Ascending aorta (tissue), 2 donors: ENCODE measurements at regions not wholly inside any gene's neighbourhood (a gene's known extent, or its start where the extent isn't known, plus 50 kb on each side); places are given as distances from the start of the nearest gene placed in this dataset.
A peak's percentile ranks its signal among the peaks of the same experiment; 100 is the strongest.

Source experiments
- DNase-seq, 2 donors: peaks; one replicate each; pipeline ENCODE4 v3.0.0-alpha.2; 2019; ENCODE audit warnings: low spot score in 2 of 2
- H3K27ac ChIP-seq, 2 donors: fragments of 200-600 bp; sonication (generic); one replicate each; pipeline ENCODE4 v1.5.1; 2016 to 2017; ENCODE audit warnings: mild to moderate bottlenecking in 1 of 2
- H3K27me3 ChIP-seq: fragments of 200-600 bp; sonication (generic); one replicate; pipeline ENCODE4 v1.5.1; 2017
- H3K36me3 ChIP-seq, 2 donors: fragments of 200-600 bp; sonication (generic); one replicate each; pipeline ENCODE4 v1.5.1; 2016
- H3K4me1 ChIP-seq, 2 donors: fragments of 200-600 bp; sonication (generic); one replicate each; pipeline ENCODE4 v1.5.1; 2016 to 2017; ENCODE audit warnings: mild to moderate bottlenecking in 1 of 2
- H3K4me3 ChIP-seq, 2 donors: fragments of 200-600 bp; sonication (generic); one replicate each; pipeline ENCODE4 v1.5.1; 2016 to 2017; ENCODE audit warnings: mild to moderate bottlenecking in 1 of 2
- H3K9me3 ChIP-seq, 2 donors: fragments of 200-600 bp; sonication (generic); one replicate each; pipeline ENCODE4 v1.5.1; 2016
- intact Hi-C: fragments of 100-400 bp; cut with DNase I; formaldehyde crosslinking; loops from one replicate; pipeline ENCODE4 v1.15.1; 2023
- TF ChIP-seq, protein P1 (sequence below), 3 experiments: fragments of 200-600 bp in 2 of 3; fragments of 450-650 bp in 1 of 3; sonication (generic) in 2 of 3; IDR thresholded peaks; one replicate each; pipeline ENCODE4 v1.5.1; 2016 to 2019; ENCODE audit warnings: antibody characterized with exemption in 3 of 3, mild to moderate bottlenecking in 1 of 3, moderate library complexity in 1 of 3

DNA sequence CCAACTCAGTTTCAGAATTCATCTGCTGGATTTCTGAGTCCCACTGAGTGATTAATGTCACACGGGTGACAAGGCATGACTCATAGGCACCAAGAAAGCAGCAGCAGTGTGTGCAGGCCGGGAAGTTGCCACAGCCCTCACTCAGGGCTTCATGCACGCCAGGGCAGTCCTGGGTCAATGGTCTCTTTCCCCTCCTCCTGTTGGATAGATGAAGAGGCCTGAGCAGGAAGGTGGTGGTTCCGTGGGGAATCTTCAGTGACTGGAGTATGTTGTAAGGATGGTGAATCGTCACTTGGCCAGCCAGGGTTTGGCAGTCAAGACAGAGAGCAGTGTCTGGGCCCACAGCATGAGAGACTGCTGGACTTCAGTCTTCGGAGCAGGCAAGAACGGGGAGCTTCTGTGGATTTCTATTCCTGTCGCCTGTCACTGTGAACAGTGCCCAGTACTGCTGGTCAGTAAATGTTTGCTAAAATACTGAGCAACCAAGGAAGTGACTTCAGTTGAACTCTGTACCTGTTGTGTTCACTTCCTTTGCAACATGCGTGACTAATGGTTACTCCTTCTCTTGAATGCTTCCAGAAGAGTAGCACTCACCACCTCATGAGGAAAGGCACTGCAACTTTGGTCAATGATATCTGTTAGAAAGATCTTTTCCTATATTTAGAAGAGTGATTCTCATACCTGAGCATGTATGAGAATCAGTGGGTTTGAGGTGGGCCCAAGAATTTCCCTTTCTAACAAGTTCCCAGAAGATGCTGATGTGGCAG, 62.0 kb upstream of the CD93 start:
- intact Hi-C loops: loop anchor here (5.0 to 10.0 kb wide), 2 partner anchors 214 to 277 kb away; partner anchors contain the start of genes GZF1 and NAPB
- Histone ChIP-seq H3K27ac (peak overlapping the region; percentile 93 to 96), H3K9me3 (no peaks in the 10 kb centered on the region), H3K27me3 (no peaks in the 10 kb centered on the region), H3K4me1 (peaks cover 30 to 87% of the 10 kb centered on the region in 2 donors), H3K4me3 (no peak overlapping the region), H3K36me3 (no peaks in the 10 kb centered on the region)
- peak; percentile 79 to 95 for DNase-seq
- TF ChIP-seq, protein P1, sequence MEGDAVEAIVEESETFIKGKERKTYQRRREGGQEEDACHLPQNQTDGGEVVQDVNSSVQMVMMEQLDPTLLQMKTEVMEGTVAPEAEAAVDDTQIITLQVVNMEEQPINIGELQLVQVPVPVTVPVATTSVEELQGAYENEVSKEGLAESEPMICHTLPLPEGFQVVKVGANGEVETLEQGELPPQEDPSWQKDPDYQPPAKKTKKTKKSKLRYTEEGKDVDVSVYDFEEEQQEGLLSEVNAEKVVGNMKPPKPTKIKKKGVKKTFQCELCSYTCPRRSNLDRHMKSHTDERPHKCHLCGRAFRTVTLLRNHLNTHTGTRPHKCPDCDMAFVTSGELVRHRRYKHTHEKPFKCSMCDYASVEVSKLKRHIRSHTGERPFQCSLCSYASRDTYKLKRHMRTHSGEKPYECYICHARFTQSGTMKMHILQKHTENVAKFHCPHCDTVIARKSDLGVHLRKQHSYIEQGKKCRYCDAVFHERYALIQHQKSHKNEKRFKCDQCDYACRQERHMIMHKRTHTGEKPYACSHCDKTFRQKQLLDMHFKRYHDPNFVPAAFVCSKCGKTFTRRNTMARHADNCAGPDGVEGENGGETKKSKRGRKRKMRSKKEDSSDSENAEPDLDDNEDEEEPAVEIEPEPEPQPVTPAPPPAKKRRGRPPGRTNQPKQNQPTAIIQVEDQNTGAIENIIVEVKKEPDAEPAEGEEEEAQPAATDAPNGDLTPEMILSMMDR (IDR thresholded peaks at IDR 0.05): no peak

DNA sequence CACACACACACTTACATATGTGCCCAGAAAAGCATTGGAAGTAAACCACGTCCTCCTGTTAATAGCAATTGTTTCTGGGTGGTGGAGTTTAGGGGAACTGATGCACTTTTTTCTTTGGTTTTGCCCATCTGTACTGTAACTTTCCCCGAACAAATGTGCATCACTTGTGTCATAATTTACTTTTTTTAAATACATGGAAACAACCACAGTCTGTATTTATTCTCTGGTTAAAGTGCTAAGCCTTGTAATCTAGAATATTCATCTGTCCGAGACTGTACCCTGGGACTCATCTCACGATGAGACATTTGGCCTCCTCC, 61.5 kb upstream of the CD93 start:
- no peak for DNase-seq
- peaks cover 28 to 85% of the 10 kb centered on the region in 2 donors for H3K4me1 ChIP-seq
- intact Hi-C loops: loop anchor here (5.0 to 10.0 kb wide), 2 partner anchors 215 to 277 kb away; partner anchors contain the start of genes GZF1 and NAPB
- no peaks in the 10 kb centered on the region for H3K27me3 ChIP-seq
- no peak overlapping the region for H3K4me3 ChIP-seq
- H3K9me3 ChIP-seq: no peaks in the 10 kb centered on the region
- TF ChIP-seq, protein P1 (IDR thresholded peaks at IDR 0.05): no peak
- peak overlapping the region; percentile 93 to 96 for H3K27ac ChIP-seq
- H3K36me3 ChIP-seq: no peaks in the 10 kb centered on the region

GRCh38 chr20:23146857-23147637, 60.9 kb upstream of the CD93 start:
- Histone ChIP-seq H3K27ac (peak overlapping the region; percentile 93 to 96), H3K4me1 (peaks cover 29 to 87% of the 10 kb centered on the region in 2 donors)

GRCh38 chr20:23146181-23146580, 60.1 kb upstream of the CD93 start:
- Histone ChIP-seq H3K9me3 (no peaks in the 10 kb centered on the region), H3K36me3 (no peaks in the 10 kb centered on the region), H3K27ac (peak overlapping the region; percentile 93 to 96), H3K27me3 (no peaks in the 10 kb centered on the region), H3K4me1 (peaks cover 24 to 80% of the 10 kb centered on the region in 2 donors), H3K4me3 (no peak overlapping the region)
- DNase-seq: peak in 1 of 2 donors; percentile 58
- TF ChIP-seq, protein P1 (IDR thresholded peaks at IDR 0.05): no peak
- intact Hi-C loops: loop anchor here (5.0 to 10.0 kb wide), 2 partner anchors 216 to 279 kb away; partner anchors contain the start of genes GZF1 and NAPB

More at GRCh38 chr20:23146857-23147637, 60.9 kb upstream of the CD93 start:
- TF ChIP-seq, protein P1 (IDR thresholded peaks at IDR 0.05): peak in 1 of 3 experiments; percentile 2
- no peak overlapping the region for H3K4me3 ChIP-seq
- DNase-seq: peak in 1 of 2 donors; percentile 59
- intact Hi-C loops: loop anchor here (5.0 to 10.0 kb wide), 2 partner anchors 215 to 278 kb away; partner anchors contain the start of genes GZF1 and NAPB
- H3K9me3 ChIP-seq: no peaks in the 10 kb centered on the region
- no peaks in the 10 kb centered on the region for H3K36me3 ChIP-seq
- no peaks in the 10 kb centered on the region for H3K27me3 ChIP-seq

DNA sequence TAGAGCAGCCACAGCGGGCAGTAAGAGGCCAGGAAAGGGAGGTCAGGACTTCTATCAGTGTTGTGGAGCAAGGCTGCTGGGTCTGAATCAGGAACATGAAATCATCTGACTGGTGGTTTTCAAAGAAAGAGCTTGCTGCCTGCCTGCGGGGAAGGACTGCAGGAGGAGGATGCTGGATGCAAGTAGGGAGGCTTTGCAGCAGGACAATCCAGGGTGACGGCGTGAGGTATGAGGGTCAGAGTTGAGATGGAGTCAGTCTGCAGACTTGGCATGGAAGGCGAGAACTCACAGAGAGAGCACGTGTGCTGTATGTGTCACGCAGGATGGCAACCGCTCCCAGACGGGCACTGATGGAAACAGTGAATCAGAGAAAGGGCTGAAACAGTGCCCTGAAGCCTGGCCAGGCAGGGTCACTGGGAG, 59.2 kb upstream of the CD93 start:
- Histone ChIP-seq H3K4me1 (peaks cover 16 to 71% of the 10 kb centered on the region in 2 donors), H3K27me3 (no peaks in the 10 kb centered on the region), H3K27ac (peak overlapping the region; percentile 93 to 96), H3K36me3 (no peaks in the 10 kb centered on the region), H3K9me3 (no peaks in the 10 kb centered on the region), H3K4me3 (no peak overlapping the region)
- TF ChIP-seq, protein P1 (IDR thresholded peaks at IDR 0.05): no peak
- DNase-seq: peak; percentile 70 to 92
- intact Hi-C loops: loop anchor here (2.0 to 10.0 kb wide), 4 partner anchors 58 to 280 kb away; partner anchors contain the start of genes CD93, GZF1 and NAPB
